OCI-LY7 (cell line): ENCODE measurements at regions not wholly inside any gene's neighbourhood (a gene's known extent, or its start where the extent isn't known, plus 50 kb on each side); places are given as distances from the start of the nearest gene placed in this dataset.

Experiments
- BruUV-seq: library from RNA; stranded (reverse); fragments of 400-500 nt; replicated peaks from 2 replicates; lab custom pipeline; 2021; lab: Mats Ljungman, UMichigan
- CTCF ChIA-PET: fragments of 300-600 bp; sonication (Branson Sonifier 250); formaldehyde crosslinking; loops from one replicate; lab custom pipeline; 2022; ENCODE audit warnings: antibody characterized with exemption; ENCODE audit not compliant: unreplicated experiment; lab: Charles Lee
- POLR2A ChIA-PET: fragments of 300-600 bp; sonication (Branson Sonifier 250); formaldehyde crosslinking; loops from one replicate; lab custom pipeline; 2022; ENCODE audit warnings: antibody characterized with exemption; lab: Charles Lee
- DNase-seq: peaks from one replicate; pipeline ENCODE4 v3.0.0-alpha.2; 2015; ENCODE audit warnings: low spot score
- H2AFZ ChIP-seq: fragments of 200-600 bp; sonication (generic), shearing (Covaris generic); 2 replicates; pipeline ENCODE4 v1.6.1; 2014; ENCODE audit warnings: mild to moderate bottlenecking, antibody characterized with exemption, low read length, moderate library complexity
- H3K27ac ChIP-seq: fragments of 200-600 bp; sonication (generic); 2 replicates; pipeline ENCODE4 v1.5.1; 2014; ENCODE audit warnings: mixed run types, low read depth, mild to moderate bottlenecking, moderate library complexity, low read length, inconsistent platforms; ENCODE audit not compliant: poor library complexity, severe bottlenecking
- H3K36me3 ChIP-seq: fragments of 200-600 bp; sonication (generic); 2 replicates; pipeline ENCODE4 v1.6.1; 2014; ENCODE audit warnings: mild to moderate bottlenecking, antibody characterized with exemption, low read length, moderate library complexity, mixed read lengths; ENCODE audit not compliant: insufficient read depth
- H3K4me1 ChIP-seq: fragments of 200-600 bp; sonication (generic); 2 replicates; pipeline ENCODE4 v1.5.1; 2014; ENCODE audit warnings: mild to moderate bottlenecking, low read length; ENCODE audit not compliant: insufficient read depth, poor library complexity, severe bottlenecking
- H3K4me2 ChIP-seq: fragments of 200-600 bp; sonication (generic); 2 replicates; pipeline ENCODE4 v1.6.1; 2014; ENCODE audit warnings: mild to moderate bottlenecking, low read length
- H3K4me3 ChIP-seq: fragments of 200-600 bp; sonication (generic); 2 replicates; pipeline ENCODE4 v1.5.1; 2014; ENCODE audit warnings: mild to moderate bottlenecking, low read depth, low read length; ENCODE audit not compliant: poor library complexity, severe bottlenecking
- H3K79me2 ChIP-seq: fragments of 200-600 bp; sonication (generic); 2 replicates; pipeline ENCODE4 v1.6.1; 2016; ENCODE audit warnings: low read depth, mild to moderate bottlenecking, low read length, moderate library complexity, mixed read lengths; ENCODE audit not compliant: insufficient read depth
- H3K9me2 ChIP-seq: fragments of 200-600 bp; sonication (generic); 2 replicates; pipeline ENCODE4 v1.6.1; 2016; ENCODE audit warnings: mild to moderate bottlenecking, low read length, mixed read lengths; ENCODE audit not compliant: insufficient read depth
- H3K9me3 ChIP-seq: fragments of 200-600 bp; sonication (generic); 2 replicates; pipeline ENCODE4 v1.6.1; 2014; ENCODE audit warnings: mild to moderate bottlenecking, mixed run types, low read length, mixed read lengths
- H4K20me1 ChIP-seq: fragments of 200-600 bp; sonication (generic); 2 replicates; pipeline ENCODE4 v1.6.1; 2014; ENCODE audit warnings: mild to moderate bottlenecking, antibody characterized with exemption, low read length, moderate library complexity, mixed read lengths; ENCODE audit not compliant: insufficient read depth
- CTCF ChIP-seq: fragments of 200-600 bp; sonication (generic); conservative IDR thresholded peaks from 2 replicates; pipeline ENCODE4 v1.5.1; 2014; ENCODE audit warnings: mild to moderate bottlenecking, antibody characterized with exemption, low read length, moderate library complexity, mixed read lengths
- EZH2phosphoT487 ChIP-seq: fragments of 200-600 bp; sonication (generic); IDR thresholded peaks from 2 replicates; pipeline ENCODE4 v1.6.1; 2018; ENCODE audit warnings: low read depth, borderline replicate concordance, mild to moderate bottlenecking, mixed run types, antibody characterized with exemption, low read length, moderate library complexity, mixed read lengths
- intact Hi-C: fragments of 100-400 bp; cut with micrococcal nuclease; formaldehyde crosslinking; loops from one replicate; pipeline ENCODE4 v1.10.0; 2022; ENCODE audit not compliant: unreplicated experiment

DNA sequence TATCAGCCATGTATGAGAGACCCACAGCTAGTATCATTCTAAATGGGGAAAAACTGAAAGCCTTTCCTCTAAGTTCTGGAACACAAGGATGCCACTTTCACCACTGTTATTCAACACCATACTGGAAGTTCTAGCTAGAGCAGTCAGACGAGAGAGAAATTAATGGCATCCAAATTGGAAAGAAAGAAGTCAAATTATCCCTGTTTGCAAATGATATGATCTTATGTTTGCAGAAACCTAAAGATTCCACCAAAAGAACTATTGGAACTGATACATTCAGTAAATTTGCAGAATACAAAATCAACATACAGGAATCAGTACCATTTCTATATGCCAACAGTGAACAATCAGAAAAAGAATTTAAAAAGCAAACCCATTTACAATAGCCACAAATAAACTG is 226.0 kb downstream of the TRPC6 start:
- Histone ChIP-seq H3K4me1 (no peaks in the 10 kb centered on the region), H3K9me2 (no peaks in the 10 kb centered on the region), H3K4me2 (no peak overlapping the region), H3K9me3 (no peaks in the 10 kb centered on the region), H3K4me3 (no peak overlapping the region), H3K36me3 (no peaks in the 10 kb centered on the region), H2AFZ (no peak overlapping the region), H4K20me1 (no peaks in the 10 kb centered on the region), H3K79me2 (no peaks in the 10 kb centered on the region), H3K27ac (no peak overlapping the region)
- TF ChIP-seq EZH2phosphoT487: no peak
- no peak for TF ChIP-seq CTCF
- DNase-seq: no peak
- BruUV-seq: no TSS peak
- POLR2A ChIA-PET: no interaction called here
- intact Hi-C loops: no loop called here
- CTCF ChIA-PET: no interaction called here

- no peaks in the 10 kb centered on the region for H3K36me3 ChIP-seq
- no peak overlapping the region for H3K27ac ChIP-seq
- H3K4me3 ChIP-seq: no peak overlapping the region
- H4K20me1 ChIP-seq: no peaks in the 10 kb centered on the region
- no peaks in the 10 kb centered on the region for H3K4me1 ChIP-seq
- TF ChIP-seq EZH2phosphoT487 (no peak), CTCF (no peak)
- no TSS peak for BruUV-seq
- intact Hi-C loops: no loop called here
- H3K4me2 ChIP-seq: no peak overlapping the region
- ChIA-PET POLR2A (interaction anchor here (0.6 to 1.3 kb wide), 5 partner anchors 14 to 1673 kb away, joined by 3 to 5 read pairs (median 4); no protein-coding TSS in a partner anchor), CTCF (no interaction called here)
- no peak overlapping the region for H2AFZ ChIP-seq
- H3K9me2 ChIP-seq: no peaks in the 10 kb centered on the region
- no peaks in the 10 kb centered on the region for H3K79me2 ChIP-seq
- no peak for DNase-seq
- H3K9me3 ChIP-seq: no peaks in the 10 kb centered on the region
Observed at GRCh38 chr11:101354801-101355200, 225.2 kb upstream of the PGR start.

GRCh38 chr11:101348786-101349185 is 219.2 kb upstream of the PGR start:
- Histone ChIP-seq H3K9me2 (no peaks in the 10 kb centered on the region), H2AFZ (no peak overlapping the region), H3K79me2 (no peaks in the 10 kb centered on the region), H3K4me1 (no peaks in the 10 kb centered on the region), H3K4me2 (no peak overlapping the region), H3K27ac (no peak overlapping the region), H3K4me3 (no peak overlapping the region), H4K20me1 (no peaks in the 10 kb centered on the region), H3K9me3 (no peaks in the 10 kb centered on the region), H3K36me3 (no peaks in the 10 kb centered on the region)
- ChIA-PET CTCF (no interaction called here), POLR2A (no interaction called here)
- no TSS peak for BruUV-seq
- DNase-seq: no peak
- TF ChIP-seq EZH2phosphoT487 (no peak), CTCF (no peak)
- intact Hi-C loops: no loop called here
